ENCODE measurements at regions not wholly inside any gene's neighbourhood (a gene's known extent, or its start where the extent isn't known, plus 50 kb on each side); places are given as distances from the start of the nearest gene placed in this dataset.
A peak's percentile ranks its signal among the peaks of the same experiment; 100 is the strongest.

DNA sequence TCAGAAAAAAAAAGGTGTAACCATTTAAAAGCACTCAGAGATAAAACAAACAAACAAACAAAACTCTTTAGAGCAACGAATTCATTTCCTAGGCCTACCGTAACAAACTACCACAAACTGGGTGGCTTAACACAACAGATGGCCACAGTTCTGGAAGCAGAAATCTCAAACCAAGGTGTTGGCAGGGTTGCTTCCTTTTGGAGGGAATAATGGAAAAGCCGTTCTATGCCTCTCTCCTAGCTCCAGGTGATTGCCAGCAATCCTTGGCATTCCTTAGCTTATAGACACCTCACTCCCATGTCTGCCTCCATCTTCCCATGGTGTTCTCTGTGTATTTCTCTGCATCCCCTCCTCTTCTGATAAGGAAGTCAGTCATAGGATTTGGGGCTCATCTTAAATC is 200.4 kb downstream of the RAB38 start (continued):
- TF ChIP-seq, protein P1, sequence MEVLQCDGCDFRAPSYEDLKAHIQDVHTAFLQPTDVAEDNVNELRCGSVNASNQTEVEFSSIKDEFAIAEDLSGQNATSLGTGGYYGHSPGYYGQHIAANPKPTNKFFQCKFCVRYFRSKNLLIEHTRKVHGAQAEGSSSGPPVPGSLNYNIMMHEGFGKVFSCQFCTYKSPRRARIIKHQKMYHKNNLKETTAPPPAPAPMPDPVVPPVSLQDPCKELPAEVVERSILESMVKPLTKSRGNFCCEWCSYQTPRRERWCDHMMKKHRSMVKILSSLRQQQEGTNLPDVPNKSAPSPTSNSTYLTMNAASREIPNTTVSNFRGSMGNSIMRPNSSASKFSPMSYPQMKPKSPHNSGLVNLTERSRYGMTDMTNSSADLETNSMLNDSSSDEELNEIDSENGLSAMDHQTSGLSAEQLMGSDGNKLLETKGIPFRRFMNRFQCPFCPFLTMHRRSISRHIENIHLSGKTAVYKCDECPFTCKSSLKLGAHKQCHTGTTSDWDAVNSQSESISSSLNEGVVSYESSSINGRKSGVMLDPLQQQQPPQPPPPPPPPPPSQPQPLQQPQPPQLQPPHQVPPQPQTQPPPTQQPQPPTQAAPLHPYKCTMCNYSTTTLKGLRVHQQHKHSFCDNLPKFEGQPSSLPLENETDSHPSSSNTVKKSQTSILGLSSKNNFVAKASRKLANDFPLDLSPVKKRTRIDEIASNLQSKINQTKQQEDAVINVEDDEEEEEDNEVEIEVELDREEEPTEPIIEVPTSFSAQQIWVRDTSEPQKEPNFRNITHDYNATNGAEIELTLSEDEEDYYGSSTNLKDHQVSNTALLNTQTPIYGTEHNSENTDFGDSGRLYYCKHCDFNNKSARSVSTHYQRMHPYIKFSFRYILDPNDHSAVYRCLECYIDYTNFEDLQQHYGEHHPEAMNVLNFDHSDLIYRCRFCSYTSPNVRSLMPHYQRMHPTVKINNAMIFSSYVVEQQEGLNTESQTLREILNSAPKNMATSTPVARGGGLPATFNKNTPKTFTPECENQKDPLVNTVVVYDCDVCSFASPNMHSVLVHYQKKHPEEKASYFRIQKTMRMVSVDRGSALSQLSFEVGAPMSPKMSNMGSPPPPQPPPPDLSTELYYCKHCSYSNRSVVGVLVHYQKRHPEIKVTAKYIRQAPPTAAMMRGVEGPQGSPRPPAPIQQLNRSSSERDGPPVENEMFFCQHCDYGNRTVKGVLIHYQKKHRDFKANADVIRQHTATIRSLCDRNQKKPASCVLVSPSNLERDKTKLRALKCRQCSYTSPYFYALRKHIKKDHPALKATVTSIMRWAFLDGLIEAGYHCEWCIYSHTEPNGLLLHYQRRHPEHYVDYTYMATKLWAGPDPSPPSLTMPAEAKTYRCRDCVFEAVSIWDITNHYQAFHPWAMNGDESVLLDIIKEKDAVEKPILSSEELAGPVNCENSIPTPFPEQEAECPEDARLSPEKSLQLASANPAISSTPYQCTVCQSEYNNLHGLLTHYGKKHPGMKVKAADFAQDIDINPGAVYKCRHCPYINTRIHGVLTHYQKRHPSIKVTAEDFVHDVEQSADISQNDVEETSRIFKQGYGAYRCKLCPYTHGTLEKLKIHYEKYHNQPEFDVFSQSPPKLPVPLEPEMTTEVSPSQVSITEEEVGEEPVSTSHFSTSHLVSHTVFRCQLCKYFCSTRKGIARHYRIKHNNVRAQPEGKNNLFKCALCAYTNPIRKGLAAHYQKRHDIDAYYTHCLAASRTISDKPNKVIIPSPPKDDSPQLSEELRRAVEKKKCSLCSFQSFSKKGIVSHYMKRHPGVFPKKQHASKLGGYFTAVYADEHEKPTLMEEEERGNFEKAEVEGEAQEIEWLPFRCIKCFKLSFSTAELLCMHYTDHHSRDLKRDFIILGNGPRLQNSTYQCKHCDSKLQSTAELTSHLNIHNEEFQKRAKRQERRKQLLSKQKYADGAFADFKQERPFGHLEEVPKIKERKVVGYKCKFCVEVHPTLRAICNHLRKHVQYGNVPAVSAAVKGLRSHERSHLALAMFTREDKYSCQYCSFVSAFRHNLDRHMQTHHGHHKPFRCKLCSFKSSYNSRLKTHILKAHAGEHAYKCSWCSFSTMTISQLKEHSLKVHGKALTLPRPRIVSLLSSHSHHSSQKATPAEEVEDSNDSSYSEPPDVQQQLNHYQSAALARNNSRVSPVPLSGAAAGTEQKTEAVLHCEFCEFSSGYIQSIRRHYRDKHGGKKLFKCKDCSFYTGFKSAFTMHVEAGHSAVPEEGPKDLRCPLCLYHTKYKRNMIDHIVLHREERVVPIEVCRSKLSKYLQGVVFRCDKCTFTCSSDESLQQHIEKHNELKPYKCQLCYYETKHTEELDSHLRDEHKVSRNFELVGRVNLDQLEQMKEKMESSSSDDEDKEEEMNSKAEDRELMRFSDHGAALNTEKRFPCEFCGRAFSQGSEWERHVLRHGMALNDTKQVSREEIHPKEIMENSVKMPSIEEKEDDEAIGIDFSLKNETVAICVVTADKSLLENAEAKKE (CRISPR knock-in tag; IDR thresholded peaks at IDR 0.05): no peak
- TF ChIP-seq, protein P2, sequence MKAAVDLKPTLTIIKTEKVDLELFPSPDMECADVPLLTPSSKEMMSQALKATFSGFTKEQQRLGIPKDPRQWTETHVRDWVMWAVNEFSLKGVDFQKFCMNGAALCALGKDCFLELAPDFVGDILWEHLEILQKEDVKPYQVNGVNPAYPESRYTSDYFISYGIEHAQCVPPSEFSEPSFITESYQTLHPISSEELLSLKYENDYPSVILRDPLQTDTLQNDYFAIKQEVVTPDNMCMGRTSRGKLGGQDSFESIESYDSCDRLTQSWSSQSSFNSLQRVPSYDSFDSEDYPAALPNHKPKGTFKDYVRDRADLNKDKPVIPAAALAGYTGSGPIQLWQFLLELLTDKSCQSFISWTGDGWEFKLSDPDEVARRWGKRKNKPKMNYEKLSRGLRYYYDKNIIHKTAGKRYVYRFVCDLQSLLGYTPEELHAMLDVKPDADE (IDR thresholded peaks at IDR 0.05): no peak
- no peak for TF ChIP-seq JUNB (IDR thresholded peaks at IDR 0.05; ENCODE audit: unreplicated experiment)

DNA sequence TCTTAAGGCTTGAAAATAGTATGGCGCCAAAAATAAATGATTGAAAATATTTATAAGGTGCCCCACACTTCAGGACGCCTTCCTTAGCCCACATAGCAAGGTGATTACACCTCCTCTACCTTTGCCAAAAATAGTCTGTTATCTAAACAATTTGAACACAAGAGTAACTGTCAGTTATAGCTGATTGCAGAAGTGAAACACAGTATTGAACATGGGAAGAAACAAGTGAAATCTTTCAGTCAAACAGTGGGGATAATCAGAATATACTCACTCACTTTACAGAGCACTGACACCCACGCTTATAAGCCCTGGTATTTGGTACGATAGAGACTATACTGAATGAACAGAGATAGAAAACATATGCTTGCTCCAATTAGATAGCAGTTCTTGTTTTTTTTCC is 203.1 kb downstream of the RAB38 start:
- H3F3A ChIP-seq (replicated peaks; ENCODE audit: low read depth): no peaks in the 10 kb centered on the region
- H3K27me3 Mint-ChIP-seq (ENCODE audit: insufficient read depth, low read depth, poor library complexity): peaks cover 2% of the 10 kb centered on the region
- H3K79me2 ChIP-seq (replicated peaks; ENCODE audit: insufficient read depth): no peaks in the 10 kb centered on the region
- no peak overlapping the region for H3K4me3 Mint-ChIP-seq
- H2AFZ ChIP-seq: no peak overlapping the region
- H4K20me1 ChIP-seq (replicated peaks; ENCODE audit: insufficient read depth): no peaks in the 10 kb centered on the region
- ATAC-seq (no peak), DNase-seq (ENCODE audit: low spot score) (no peak)
- H3K27ac ChIP-seq (ENCODE audit: low read depth): no peak overlapping the region
- H3K9me2 ChIP-seq (ENCODE audit: insufficient read depth): peaks cover 11% of the 10 kb centered on the region; the same call in 1 of the 2 replicates
- H3K4me2 ChIP-seq: 0 out of 2 replicates have a peak overlapping the region, but pooled peaks have one; percentile 23
- no peak overlapping the region for H3K27ac Mint-ChIP-seq
- H3K9me3 Mint-ChIP-seq: no peaks in the 10 kb centered on the region; the same call in 2 of the 3 replicates
- H3K4me3 ChIP-seq: no peak overlapping the region
- H3K36me3 Mint-ChIP-seq (ENCODE audit: low read depth): 0 out of 3 replicates have a peak, but pooled peaks cover 4% of the 10 kb centered on the region
- H3K27me3 ChIP-seq (ENCODE audit: insufficient read depth): no peaks in the 10 kb centered on the region
- H3K36me3 ChIP-seq (ENCODE audit: insufficient read depth): no peaks in the 10 kb centered on the region
- H3K4me1 ChIP-seq (ENCODE audit: insufficient read depth): peaks cover 26% of the 10 kb centered on the region
- peaks cover 37% of the 10 kb centered on the region for H3K4me1 Mint-ChIP-seq
- no peak for TF ChIP-seq NANOG (IDR thresholded peaks at IDR 0.05; ENCODE audit: borderline replicate concordance)
- TF ChIP-seq, protein P3, sequence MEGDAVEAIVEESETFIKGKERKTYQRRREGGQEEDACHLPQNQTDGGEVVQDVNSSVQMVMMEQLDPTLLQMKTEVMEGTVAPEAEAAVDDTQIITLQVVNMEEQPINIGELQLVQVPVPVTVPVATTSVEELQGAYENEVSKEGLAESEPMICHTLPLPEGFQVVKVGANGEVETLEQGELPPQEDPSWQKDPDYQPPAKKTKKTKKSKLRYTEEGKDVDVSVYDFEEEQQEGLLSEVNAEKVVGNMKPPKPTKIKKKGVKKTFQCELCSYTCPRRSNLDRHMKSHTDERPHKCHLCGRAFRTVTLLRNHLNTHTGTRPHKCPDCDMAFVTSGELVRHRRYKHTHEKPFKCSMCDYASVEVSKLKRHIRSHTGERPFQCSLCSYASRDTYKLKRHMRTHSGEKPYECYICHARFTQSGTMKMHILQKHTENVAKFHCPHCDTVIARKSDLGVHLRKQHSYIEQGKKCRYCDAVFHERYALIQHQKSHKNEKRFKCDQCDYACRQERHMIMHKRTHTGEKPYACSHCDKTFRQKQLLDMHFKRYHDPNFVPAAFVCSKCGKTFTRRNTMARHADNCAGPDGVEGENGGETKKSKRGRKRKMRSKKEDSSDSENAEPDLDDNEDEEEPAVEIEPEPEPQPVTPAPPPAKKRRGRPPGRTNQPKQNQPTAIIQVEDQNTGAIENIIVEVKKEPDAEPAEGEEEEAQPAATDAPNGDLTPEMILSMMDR (conservative IDR thresholded peaks at IDR 0.05; ENCODE audit: low read depth in 2 of 2): no peak
- TF ChIP-seq, protein P1 (CRISPR knock-in tag; IDR thresholded peaks at IDR 0.05): no peak

Measured in GM23338 (cell line).